Liver (tissue), 7 donors: ENCODE measurements at regions not wholly inside any gene's neighbourhood (a gene's known extent, or its start where the extent isn't known, plus 50 kb on each side); places are given as distances from the start of the nearest gene placed in this dataset.

ENCODE experiments used
- DNase-seq: peaks from one replicate; pipeline ENCODE4 v3.0.0-alpha.2; 2017; ENCODE audit warnings: low spot score
- H3K27ac ChIP-seq, 2 donors: one replicate each; pipeline ENCODE4 v1.7.0; 2013; ENCODE audit warnings: inconsistent platforms in 2 of 2, low read length in 2 of 2, control low read depth in 1 of 2, low read depth in 1 of 2, mild to moderate bottlenecking in 1 of 2
- H3K27me3 ChIP-seq, 4 donors: one replicate each; pipeline versions ENCODE4 v1.6.1 to v1.7.0; 2013; ENCODE audit warnings: low read length in 3 of 4, inconsistent platforms in 1 of 4, mild to moderate bottlenecking in 1 of 4, moderate library complexity in 1 of 4; ENCODE audit not compliant: control insufficient read depth in 4 of 4, insufficient read depth in 4 of 4
- H3K36me3 ChIP-seq, 4 donors: one replicate each; pipeline versions ENCODE4 v1.6.1 to v1.7.0; 2013; ENCODE audit warnings: low read length in 3 of 4, mild to moderate bottlenecking in 3 of 4, low read depth in 1 of 4, moderate library complexity in 1 of 4; ENCODE audit not compliant: control insufficient read depth in 4 of 4, insufficient read depth in 3 of 4
- H3K4me1 ChIP-seq, 4 donors: one replicate each; pipeline versions ENCODE4 v1.6.1 to v1.7.0; 2013; ENCODE audit warnings: low read length in 3 of 4, mild to moderate bottlenecking in 3 of 4, moderate library complexity in 1 of 4; ENCODE audit not compliant: control insufficient read depth in 4 of 4, insufficient read depth in 4 of 4
- H3K4me3 ChIP-seq, 3 donors: one replicate each; pipeline versions ENCODE4 v1.6.1 to v1.7.0; 2013; ENCODE audit warnings: low read length in 3 of 3, control low read depth in 1 of 3, low read depth in 1 of 3, mild to moderate bottlenecking in 1 of 3
- H3K9ac ChIP-seq, 2 donors: one replicate each; pipeline ENCODE4 v1.7.0; 2013; ENCODE audit warnings: low read length in 2 of 2, mild to moderate bottlenecking in 2 of 2, moderate library complexity in 2 of 2, control low read depth in 1 of 2, low read depth in 1 of 2
- H3K9me3 ChIP-seq, 4 donors: one replicate each; pipeline versions ENCODE4 v1.6.1 to v1.7.0; 2013; ENCODE audit warnings: low read length in 3 of 4; ENCODE audit not compliant: control insufficient read depth in 4 of 4
- ATF3 ChIP-seq: IDR thresholded peaks from 2 replicates; pipeline ENCODE4 v1.6.1; 2016; ENCODE audit warnings: antibody characterized with exemption
- EGR1 ChIP-seq, 2 donors: IDR thresholded peaks; 2 replicates each; pipeline ENCODE4 v1.6.1; 2016 to 2018; ENCODE audit warnings: antibody characterized with exemption in 2 of 2, low read depth in 2 of 2
- FOXA1 ChIP-seq: IDR thresholded peaks from 2 replicates; pipeline ENCODE4 v1.6.1; 2016; ENCODE audit warnings: antibody characterized with exemption
- FOXA2 ChIP-seq: IDR thresholded peaks from 2 replicates; pipeline ENCODE4 v1.6.1; 2016; ENCODE audit warnings: antibody characterized with exemption
- GABPA ChIP-seq, 2 donors: IDR thresholded peaks in 1 of 2; conservative IDR thresholded peaks in 1 of 2; 2 replicates each; pipeline ENCODE4 v1.6.1; 2016; ENCODE audit warnings: antibody characterized with exemption in 2 of 2, mild to moderate bottlenecking in 1 of 2, moderate library complexity in 1 of 2
- HNF4A ChIP-seq, 2 donors: conservative IDR thresholded peaks; 2 replicates each; pipeline ENCODE4 v1.6.1; 2016; ENCODE audit warnings: antibody characterized with exemption in 2 of 2, mild to moderate bottlenecking in 2 of 2
- HNF4G ChIP-seq: IDR thresholded peaks from 2 replicates; pipeline ENCODE4 v1.6.1; 2016; ENCODE audit warnings: antibody characterized with exemption
- JUND ChIP-seq, 2 donors: IDR thresholded peaks; 2 replicates each; pipeline ENCODE4 v1.6.1; 2016; ENCODE audit warnings: antibody characterized with exemption in 2 of 2
- NR2F2 ChIP-seq: IDR thresholded peaks from 2 replicates; pipeline ENCODE4 v1.6.1; 2016; ENCODE audit warnings: antibody characterized with exemption
- RAD21 ChIP-seq, 2 donors: IDR thresholded peaks; 2 replicates each; pipeline ENCODE4 v1.6.1; 2016; ENCODE audit warnings: antibody characterized with exemption in 2 of 2, mild to moderate bottlenecking in 2 of 2
- RXRA ChIP-seq, 2 donors: IDR thresholded peaks; 2 replicates each; pipeline ENCODE4 v1.6.1; 2017 to 2018; ENCODE audit warnings: antibody characterized with exemption in 2 of 2, mild to moderate bottlenecking in 1 of 2
- SP1 ChIP-seq: IDR thresholded peaks from 2 replicates; pipeline ENCODE4 v1.6.1; 2018; ENCODE audit warnings: antibody characterized with exemption, mild to moderate bottlenecking
- TAF1 ChIP-seq: conservative IDR thresholded peaks from 2 replicates; pipeline ENCODE4 v1.6.1; 2016; ENCODE audit warnings: antibody characterized with exemption, mild to moderate bottlenecking
- YY1 ChIP-seq: IDR thresholded peaks from 2 replicates; pipeline ENCODE4 v1.6.1; 2016; ENCODE audit warnings: antibody characterized with exemption, mild to moderate bottlenecking
- ZBTB33 ChIP-seq: IDR thresholded peaks from 2 replicates; pipeline ENCODE4 v1.6.1; 2016; ENCODE audit warnings: antibody characterized with exemption
- WGBS: extraction: QIAGEN DNeasy Blood & Tissue Kit; methylation state at CpG from one replicate; pipeline ENCODE4 v1.1.7; 2013; 5-methylcytosine and 5-hydroxymethylcytosine counted together
- TF ChIP-seq, protein P1 (sequence below): IDR thresholded peaks from 2 replicates; pipeline ENCODE4 v1.6.1; 2016; ENCODE audit warnings: antibody characterized with exemption, mild to moderate bottlenecking
- TF ChIP-seq, protein P2 (sequence below): IDR thresholded peaks from 2 replicates; pipeline ENCODE4 v1.6.1; 2016; ENCODE audit warnings: antibody characterized with exemption
- donor health status: healthy.
- donor health status: healthy.
- donor health status: healthy.
- donor health status: healthy.

DNA sequence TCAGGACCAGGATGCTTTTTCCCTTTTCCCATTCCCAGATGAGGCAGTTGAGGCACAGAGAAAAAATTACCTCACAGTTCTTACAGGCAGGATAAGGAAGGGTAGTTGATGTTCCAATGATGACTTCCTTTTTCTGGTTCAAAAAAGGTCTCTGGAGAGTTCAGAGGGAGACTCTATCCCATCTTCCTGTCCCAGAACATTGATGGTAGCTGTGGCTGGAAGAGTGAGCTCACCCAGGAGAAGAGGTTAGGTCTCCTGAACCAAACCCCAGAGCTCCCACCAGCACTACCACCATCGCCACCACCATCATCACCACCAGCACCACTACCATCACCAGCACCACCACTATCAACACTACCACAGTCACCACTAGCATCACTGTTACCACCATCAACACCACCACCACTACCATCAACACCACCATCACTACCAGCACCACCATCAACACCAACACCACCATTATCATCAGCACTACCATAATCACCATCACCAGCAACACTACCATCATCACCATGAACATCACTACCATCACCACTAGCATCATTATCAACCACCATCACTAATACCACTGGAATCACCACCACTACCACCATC is 105.5 kb upstream of the RUNX3 start:
- TF ChIP-seq ATF3 (no peak), SP1 (no peak), YY1 (no peak), EGR1 (IDR thresholded peaks at IDR 0.05; ENCODE audit: low read depth in 2 of 2) (no peak), HNF4A (conservative IDR thresholded peaks at IDR 0.05) (no peak), FOXA1 (no peak), ZBTB33 (no peak), GABPA (IDR thresholded peaks at IDR 0.05 in 1 of 2, conservative IDR thresholded peaks at IDR 0.05 in 1 of 2) (no peak), JUND (IDR thresholded peaks at IDR 0.05) (no peak), FOXA2 (no peak), TAF1 (no peak), NR2F2 (no peak), RAD21 (IDR thresholded peaks at IDR 0.05) (no peak)
- TF ChIP-seq, protein P1, sequence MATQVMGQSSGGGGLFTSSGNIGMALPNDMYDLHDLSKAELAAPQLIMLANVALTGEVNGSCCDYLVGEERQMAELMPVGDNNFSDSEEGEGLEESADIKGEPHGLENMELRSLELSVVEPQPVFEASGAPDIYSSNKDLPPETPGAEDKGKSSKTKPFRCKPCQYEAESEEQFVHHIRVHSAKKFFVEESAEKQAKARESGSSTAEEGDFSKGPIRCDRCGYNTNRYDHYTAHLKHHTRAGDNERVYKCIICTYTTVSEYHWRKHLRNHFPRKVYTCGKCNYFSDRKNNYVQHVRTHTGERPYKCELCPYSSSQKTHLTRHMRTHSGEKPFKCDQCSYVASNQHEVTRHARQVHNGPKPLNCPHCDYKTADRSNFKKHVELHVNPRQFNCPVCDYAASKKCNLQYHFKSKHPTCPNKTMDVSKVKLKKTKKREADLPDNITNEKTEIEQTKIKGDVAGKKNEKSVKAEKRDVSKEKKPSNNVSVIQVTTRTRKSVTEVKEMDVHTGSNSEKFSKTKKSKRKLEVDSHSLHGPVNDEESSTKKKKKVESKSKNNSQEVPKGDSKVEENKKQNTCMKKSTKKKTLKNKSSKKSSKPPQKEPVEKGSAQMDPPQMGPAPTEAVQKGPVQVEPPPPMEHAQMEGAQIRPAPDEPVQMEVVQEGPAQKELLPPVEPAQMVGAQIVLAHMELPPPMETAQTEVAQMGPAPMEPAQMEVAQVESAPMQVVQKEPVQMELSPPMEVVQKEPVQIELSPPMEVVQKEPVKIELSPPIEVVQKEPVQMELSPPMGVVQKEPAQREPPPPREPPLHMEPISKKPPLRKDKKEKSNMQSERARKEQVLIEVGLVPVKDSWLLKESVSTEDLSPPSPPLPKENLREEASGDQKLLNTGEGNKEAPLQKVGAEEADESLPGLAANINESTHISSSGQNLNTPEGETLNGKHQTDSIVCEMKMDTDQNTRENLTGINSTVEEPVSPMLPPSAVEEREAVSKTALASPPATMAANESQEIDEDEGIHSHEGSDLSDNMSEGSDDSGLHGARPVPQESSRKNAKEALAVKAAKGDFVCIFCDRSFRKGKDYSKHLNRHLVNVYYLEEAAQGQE: no peak
- TF ChIP-seq, protein P2, sequence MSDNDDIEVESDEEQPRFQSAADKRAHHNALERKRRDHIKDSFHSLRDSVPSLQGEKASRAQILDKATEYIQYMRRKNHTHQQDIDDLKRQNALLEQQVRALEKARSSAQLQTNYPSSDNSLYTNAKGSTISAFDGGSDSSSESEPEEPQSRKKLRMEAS: no peak
- H3K9ac ChIP-seq: no peak overlapping the region
- H3K27ac ChIP-seq: no peak overlapping the region
- H3K4me1 ChIP-seq: no peaks in the 10 kb centered on the region
- H3K36me3 ChIP-seq: no peaks in the 10 kb centered on the region
- H3K4me3 ChIP-seq: no peak overlapping the region
- H3K27me3 ChIP-seq: no peaks in the 10 kb centered on the region
- whole genome bisulfite sequencing: 100% methylated on average over 1 of the region's 1 CpG
- DNase-seq: no peak
- no peaks in the 10 kb centered on the region for H3K9me3 ChIP-seq

DNA sequence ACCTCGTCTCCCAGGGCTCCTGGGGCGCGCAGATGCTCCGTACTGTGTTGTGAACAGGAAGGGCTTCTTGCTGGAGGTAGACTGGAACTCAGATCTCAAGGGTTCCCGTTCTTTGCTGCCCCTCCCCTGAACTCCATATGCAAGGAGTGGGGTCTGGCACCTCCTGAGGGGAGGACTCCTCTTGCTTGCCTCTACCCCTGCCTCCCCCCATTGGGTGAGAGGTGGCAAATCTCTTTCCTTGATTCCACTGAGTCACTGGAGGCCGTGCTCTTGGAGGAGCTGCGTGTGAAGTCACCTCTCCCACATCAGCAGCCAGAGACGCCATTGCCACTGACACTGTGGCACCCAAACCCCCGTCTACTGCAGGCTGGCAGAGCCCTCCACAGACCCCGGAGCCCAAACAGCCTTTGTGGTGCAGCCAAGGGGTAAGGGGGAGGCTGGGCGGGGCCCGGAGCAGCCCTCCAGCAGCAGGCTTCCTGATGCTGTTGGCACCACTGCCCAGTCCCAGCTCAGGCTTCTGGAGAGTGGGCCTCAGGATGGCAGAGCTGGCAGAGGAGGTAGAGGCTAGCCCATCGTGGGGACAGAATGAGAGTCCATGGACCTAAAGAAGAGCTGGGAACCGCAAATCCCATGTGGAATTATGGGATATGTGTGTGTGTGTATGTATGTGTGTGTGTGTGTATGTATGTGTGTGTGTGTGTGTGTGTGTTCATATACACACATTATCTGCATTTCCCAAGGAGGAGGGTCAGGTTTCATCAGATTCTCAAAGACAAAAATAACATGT is 104.9 kb upstream of the RUNX3 start:
- no peaks in the 10 kb centered on the region for H3K4me1 ChIP-seq
- no peak overlapping the region for H3K27ac ChIP-seq
- DNase-seq: no peak
- no peak overlapping the region for H3K4me3 ChIP-seq
- 90% methylated on average over 14 of the region's 14 CpGs for WGBS
- H3K27me3 ChIP-seq: no peaks in the 10 kb centered on the region
- no peaks in the 10 kb centered on the region for H3K9me3 ChIP-seq
- no peak overlapping the region for H3K9ac ChIP-seq
- H3K36me3 ChIP-seq: no peaks in the 10 kb centered on the region
- no peak for TF ChIP-seq FOXA1
- TF ChIP-seq, protein P1: no peak
- TF ChIP-seq NR2F2: no peak
- no peak for TF ChIP-seq HNF4G
- TF ChIP-seq ATF3: no peak
- no peak for TF ChIP-seq RXRA (IDR thresholded peaks at IDR 0.05)
- no peak for TF ChIP-seq GABPA (IDR thresholded peaks at IDR 0.05 in 1 of 2, conservative IDR thresholded peaks at IDR 0.05 in 1 of 2)
- no peak for TF ChIP-seq ZBTB33
